ENCODE measurements at regions not wholly inside any gene's neighbourhood (a gene's known extent, or its start where the extent isn't known, plus 50 kb on each side); places are given as distances from the start of the nearest gene placed in this dataset.

DNA sequence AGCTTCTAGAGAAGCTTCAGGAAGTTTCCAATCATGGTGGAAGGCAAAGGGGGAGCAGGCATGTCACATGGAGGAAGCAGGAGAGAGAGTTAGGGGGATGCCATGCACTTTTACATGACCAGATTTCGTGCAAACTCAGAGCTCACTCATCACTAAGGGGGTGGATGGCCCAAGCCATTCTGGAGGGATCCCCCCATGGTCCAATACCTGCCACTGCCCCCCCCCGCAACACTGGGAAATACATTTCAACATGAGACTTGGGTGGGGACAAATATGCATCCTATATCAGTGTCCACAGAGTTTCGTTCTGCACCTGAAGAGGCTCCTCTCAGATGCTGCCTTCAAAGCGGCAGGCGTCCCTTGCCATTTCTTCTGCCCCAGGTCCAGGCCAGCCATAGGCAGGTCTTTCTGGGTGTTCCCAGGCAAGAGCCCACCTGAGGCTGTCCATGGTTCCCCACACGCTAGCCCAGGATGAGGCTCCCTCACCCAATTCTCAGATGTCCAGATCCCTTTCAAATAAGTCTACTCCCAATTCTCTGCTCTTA lies 1344.3 kb downstream of the TBC1D22A start:
- TF ChIP-seq POLR2A (IDR thresholded peaks at IDR 0.05): no peak
- TF ChIP-seq, protein P1, sequence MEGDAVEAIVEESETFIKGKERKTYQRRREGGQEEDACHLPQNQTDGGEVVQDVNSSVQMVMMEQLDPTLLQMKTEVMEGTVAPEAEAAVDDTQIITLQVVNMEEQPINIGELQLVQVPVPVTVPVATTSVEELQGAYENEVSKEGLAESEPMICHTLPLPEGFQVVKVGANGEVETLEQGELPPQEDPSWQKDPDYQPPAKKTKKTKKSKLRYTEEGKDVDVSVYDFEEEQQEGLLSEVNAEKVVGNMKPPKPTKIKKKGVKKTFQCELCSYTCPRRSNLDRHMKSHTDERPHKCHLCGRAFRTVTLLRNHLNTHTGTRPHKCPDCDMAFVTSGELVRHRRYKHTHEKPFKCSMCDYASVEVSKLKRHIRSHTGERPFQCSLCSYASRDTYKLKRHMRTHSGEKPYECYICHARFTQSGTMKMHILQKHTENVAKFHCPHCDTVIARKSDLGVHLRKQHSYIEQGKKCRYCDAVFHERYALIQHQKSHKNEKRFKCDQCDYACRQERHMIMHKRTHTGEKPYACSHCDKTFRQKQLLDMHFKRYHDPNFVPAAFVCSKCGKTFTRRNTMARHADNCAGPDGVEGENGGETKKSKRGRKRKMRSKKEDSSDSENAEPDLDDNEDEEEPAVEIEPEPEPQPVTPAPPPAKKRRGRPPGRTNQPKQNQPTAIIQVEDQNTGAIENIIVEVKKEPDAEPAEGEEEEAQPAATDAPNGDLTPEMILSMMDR (IDR thresholded peaks at IDR 0.05): no peak

All from esophagus squamous epithelium (tissue), 4 donors.